MV-4-11 (cell line): ENCODE measurements at regions not wholly inside any gene's neighbourhood (a gene's known extent, or its start where the extent isn't known, plus 50 kb on each side); places are given as distances from the start of the nearest gene placed in this dataset.
"Not testable (repeated sequence)": the region's sequence is repeated elsewhere in the genome, so short reads cannot be mapped to it uniquely, and the experiment has no call there.

Experiments
- DNase-seq: peaks from one replicate; lab custom pipeline; 2025; lab: John Stamatoyannopoulos, UW

- DNase-seq, result no peak
These were observed 204.7 kb upstream of the ZNF32 start for GRCh38 chr10:43853369-43853768.

- DNase-seq, result no peak
These were observed 204.0 kb upstream of the ZNF32 start for GRCh38 chr10:43852644-43853214.

- DNase-seq, result peak; percentile 44
These were observed 203.5 kb upstream of the ZNF32 start for GRCh38 chr10:43852149-43852548.

- no peak for DNase-seq
These were observed 202.3 kb upstream of the ZNF32 start for GRCh38 chr10:43851030-43851429.

- DNase-seq, result no peak
These were observed 200.9 kb upstream of the ZNF32 start for GRCh38 chr10:43849551-43849950.

- no peak for DNase-seq
These were observed 198.3 kb upstream of the ZNF32 start for GRCh38 chr10:43846968-43847367.

- peak; percentile 35 for DNase-seq
These were observed 197.6 kb upstream of the ZNF32 start for GRCh38 chr10:43846187-43846680.

- DNase-seq, result no peak
These were observed 196.4 kb upstream of the ZNF32 start for GRCh38 chr10:43845121-43845520.

GRCh38 chr10:43844221-43844620 lies 195.5 kb upstream of the ZNF32 start:
- no peak for DNase-seq

- DNase-seq, result peak; percentile 15
These were observed 194.8 kb upstream of the ZNF32 start for GRCh38 chr10:43843321-43844101.

- DNase-seq, result no peak
These were observed 193.8 kb upstream of the ZNF32 start for GRCh38 chr10:43842496-43842895.

GRCh38 chr10:43842072-43842471 lies 193.4 kb upstream of the ZNF32 start:
- no peak for DNase-seq

GRCh38 chr10:43839973-43840372 lies 191.3 kb upstream of the ZNF32 start:
- no peak for DNase-seq

- DNase-seq, result not testable (repeated sequence)
These were observed 186.1 kb upstream of the ZNF32 start for GRCh38 chr10:43834751-43835150.

- no peak for DNase-seq
These were observed 179.2 kb upstream of the ZNF32 start for GRCh38 chr10:43827853-43828252.

- no peak for DNase-seq
These were observed 177.3 kb upstream of the ZNF32 start for GRCh38 chr10:43825984-43826383.

GRCh38 chr10:43825421-43825820 lies 176.7 kb upstream of the ZNF32 start:
- DNase-seq, result no peak

- peak; percentile 10 for DNase-seq
These were observed 176.3 kb upstream of the ZNF32 start for GRCh38 chr10:43824934-43825333.

- no peak for DNase-seq
These were observed 174.2 kb upstream of the ZNF32 start for GRCh38 chr10:43822631-43823580.

- no peak for DNase-seq
These were observed 172.4 kb upstream of the ZNF32 start for GRCh38 chr10:43821103-43821502.

- DNase-seq, result no peak
These were observed 172.0 kb upstream of the ZNF32 start for GRCh38 chr10:43820663-43821062.

GRCh38 chr10:43819464-43820230 lies 171.0 kb upstream of the ZNF32 start:
- no peak for DNase-seq
